ENCODE measurements at regions not wholly inside any gene's neighbourhood (a gene's known extent, or its start where the extent isn't known, plus 50 kb on each side); places are given as distances from the start of the nearest gene placed in this dataset.

GRCh38 chr5:91927439-91927838, 544.3 kb upstream of the ARRDC3 start:
- TF ChIP-seq CTCF (IDR thresholded peaks at IDR 0.05; ENCODE audit: insufficient read depth, low read length) (no peak), GABPA (IDR thresholded peaks at IDR 0.05; ENCODE audit: low read depth) (no peak)

All from HL-60 (cell line).